GM12875 (cell line): ENCODE measurements at regions not wholly inside any gene's neighbourhood (a gene's known extent, or its start where the extent isn't known, plus 50 kb on each side); places are given as distances from the start of the nearest gene placed in this dataset.
"Not testable (repeated sequence)": the region's sequence is repeated elsewhere in the genome, so short reads cannot be mapped to it uniquely, and the experiment has no call there.

Source experiments
- H3K4me3 ChIP-seq: one replicate; pipeline ENCODE4 v1.5.1; 2011; ENCODE audit warnings: low read depth, low read length, control low read depth
- TF ChIP-seq, protein P1 (sequence below): IDR thresholded peaks from 2 replicates; pipeline ENCODE4 v1.5.1; 2011; ENCODE audit warnings: low read depth, mild to moderate bottlenecking, control low read depth, inconsistent platforms, low read length, moderate library complexity, borderline replicate concordance; ENCODE audit not compliant: insufficient read depth

DNA sequence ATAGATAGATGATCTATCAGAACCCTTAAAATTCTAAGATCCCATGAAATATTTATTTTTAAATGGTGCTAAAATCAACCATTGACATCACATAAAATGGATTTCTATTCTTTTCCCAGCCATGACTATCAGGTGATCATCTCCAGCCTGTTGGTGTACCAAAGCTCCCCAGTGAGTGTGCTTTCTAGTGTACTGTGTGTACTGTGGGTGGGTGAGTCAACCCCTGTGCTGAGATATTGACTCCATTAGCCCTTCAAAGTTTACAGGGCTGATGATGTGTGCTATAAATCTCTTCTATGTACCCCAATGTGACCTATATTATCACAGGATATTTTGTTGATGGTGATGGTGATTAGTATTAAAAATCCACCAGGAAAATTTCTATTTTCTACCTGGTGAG is 344.6 kb downstream of the MMUT start:
- TF ChIP-seq, protein P1, sequence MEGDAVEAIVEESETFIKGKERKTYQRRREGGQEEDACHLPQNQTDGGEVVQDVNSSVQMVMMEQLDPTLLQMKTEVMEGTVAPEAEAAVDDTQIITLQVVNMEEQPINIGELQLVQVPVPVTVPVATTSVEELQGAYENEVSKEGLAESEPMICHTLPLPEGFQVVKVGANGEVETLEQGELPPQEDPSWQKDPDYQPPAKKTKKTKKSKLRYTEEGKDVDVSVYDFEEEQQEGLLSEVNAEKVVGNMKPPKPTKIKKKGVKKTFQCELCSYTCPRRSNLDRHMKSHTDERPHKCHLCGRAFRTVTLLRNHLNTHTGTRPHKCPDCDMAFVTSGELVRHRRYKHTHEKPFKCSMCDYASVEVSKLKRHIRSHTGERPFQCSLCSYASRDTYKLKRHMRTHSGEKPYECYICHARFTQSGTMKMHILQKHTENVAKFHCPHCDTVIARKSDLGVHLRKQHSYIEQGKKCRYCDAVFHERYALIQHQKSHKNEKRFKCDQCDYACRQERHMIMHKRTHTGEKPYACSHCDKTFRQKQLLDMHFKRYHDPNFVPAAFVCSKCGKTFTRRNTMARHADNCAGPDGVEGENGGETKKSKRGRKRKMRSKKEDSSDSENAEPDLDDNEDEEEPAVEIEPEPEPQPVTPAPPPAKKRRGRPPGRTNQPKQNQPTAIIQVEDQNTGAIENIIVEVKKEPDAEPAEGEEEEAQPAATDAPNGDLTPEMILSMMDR, result no peak
- H3K4me3 ChIP-seq, result no peak overlapping the region

DNA sequence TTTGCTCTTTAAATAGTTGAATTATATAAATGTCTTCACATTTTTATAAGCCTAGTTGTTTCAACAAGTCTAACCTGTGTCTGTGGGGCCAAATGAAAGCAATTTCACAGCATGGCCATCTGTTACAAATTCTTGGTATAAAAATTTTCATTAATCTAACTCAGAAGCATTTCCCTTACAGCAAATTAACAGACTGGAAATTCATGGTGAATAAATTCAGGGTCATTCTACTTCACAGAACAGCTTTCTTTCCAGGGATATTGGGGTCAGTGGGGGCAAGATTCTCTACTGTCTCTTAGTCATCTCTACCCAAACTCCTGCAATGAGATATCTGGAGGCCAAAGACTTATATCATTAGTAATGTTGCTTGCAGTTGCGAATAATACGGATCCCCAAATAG is 352.1 kb downstream of the MMUT start:
- no peak overlapping the region for H3K4me3 ChIP-seq
- TF ChIP-seq, protein P1, result no peak

DNA sequence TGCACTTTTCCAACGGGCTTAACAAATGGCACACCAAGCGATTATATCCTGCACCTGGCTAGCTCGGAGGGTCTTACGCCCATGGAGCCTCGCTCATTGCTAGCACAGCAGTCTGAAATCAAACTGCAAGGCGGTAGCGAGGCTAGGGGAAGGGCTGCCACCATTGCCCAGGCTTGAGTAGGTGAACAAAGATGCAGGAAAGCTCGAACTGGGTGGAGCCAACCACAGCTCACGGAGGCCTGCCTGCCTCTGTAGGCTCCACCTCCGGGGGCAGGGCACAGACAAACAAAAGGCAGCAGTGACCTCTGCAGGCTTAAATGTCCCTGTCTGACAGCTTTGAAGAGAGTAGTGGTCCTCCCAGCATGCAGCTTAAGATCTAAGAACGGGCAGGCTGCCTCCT is 365.4 kb downstream of the MMUT start:
- not testable (repeated sequence) for H3K4me3 ChIP-seq

DNA sequence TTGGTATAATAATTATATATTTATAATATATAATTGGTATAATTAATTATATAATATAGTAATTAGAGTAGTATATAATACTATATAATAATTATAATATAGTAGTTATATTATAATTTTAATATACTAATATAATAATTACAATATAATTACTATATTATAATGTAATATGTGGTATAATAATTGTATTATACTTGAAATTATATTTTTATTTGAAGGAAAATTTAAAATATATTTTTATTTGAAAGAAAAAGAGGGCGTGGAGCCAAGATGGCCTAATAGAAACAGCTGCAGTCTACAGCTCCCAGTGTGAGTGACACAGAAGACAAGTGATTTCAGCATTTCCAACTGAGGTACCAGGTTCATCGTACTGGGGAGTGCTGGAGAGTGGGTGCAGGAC is 365.9 kb downstream of the MMUT start:
- TF ChIP-seq, protein P1, result no peak
- H3K4me3 ChIP-seq, result no peak overlapping the region

DNA sequence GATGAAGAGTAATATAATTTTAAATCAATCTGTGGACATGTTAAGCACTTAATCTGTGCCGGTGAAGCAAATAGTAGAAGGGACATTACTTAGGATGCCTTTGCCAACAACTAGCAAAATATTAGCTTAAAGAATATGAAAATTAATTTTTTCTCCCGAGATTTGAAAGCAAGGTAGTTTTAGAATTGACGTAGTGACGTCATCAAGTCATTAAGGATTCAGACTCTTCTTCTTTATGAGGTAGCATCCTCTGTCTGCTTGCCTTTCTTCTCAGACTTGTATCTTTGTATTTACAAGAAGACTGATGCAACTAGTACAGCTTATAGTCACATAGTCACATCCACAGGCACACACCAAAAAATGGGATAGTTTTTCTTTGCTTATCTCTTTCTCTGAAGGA is 374.4 kb downstream of the MMUT start:
- H3K4me3 ChIP-seq, result no peak overlapping the region
- TF ChIP-seq, protein P1, result no peak

DNA sequence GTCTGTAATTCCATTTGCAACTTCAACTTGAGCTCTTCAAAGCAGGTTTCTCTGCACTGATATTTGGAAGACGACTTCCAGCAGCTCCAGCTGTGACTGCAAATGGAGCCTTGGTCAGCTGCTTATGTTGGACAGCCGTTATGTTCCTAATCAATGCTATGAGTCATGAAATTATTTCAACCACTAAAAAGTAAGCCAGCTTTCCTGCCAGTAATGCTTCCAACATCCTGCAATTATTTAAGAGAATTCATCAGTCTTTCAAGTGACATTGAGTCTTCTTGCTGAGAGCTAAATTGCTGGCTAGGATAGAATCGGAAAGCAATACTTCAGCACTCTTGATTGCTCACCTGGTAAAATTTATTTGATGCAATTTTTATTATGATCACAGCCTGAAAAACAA is 375.7 kb downstream of the MMUT start:
- TF ChIP-seq, protein P1, result no peak
- no peak overlapping the region for H3K4me3 ChIP-seq

DNA sequence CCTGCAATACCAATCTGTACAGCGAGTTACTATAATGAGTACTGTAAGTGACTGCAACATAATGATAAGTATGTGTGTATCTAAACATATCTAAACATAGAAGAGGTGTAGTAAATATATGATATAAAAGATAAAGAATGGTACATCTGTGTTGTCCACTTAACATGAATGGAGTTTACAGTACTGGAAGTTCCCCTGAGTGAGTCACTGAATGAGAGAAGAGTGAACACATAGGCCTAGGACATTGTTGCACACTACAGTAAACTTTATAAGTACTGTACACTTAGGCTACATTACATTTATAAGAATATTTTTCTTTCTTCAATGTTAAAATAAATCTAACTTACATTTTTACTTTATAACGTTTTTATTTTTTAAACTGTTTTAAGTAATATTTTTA is 380.4 kb downstream of the MMUT start:
- TF ChIP-seq, protein P1, result no peak

More for the DNA sequence above, 380.4 kb downstream of the MMUT start:
- H3K4me3 ChIP-seq, result no peak overlapping the region
